A673 (cell line): ENCODE measurements at regions not wholly inside any gene's neighbourhood (a gene's known extent, or its start where the extent isn't known, plus 50 kb on each side); places are given as distances from the start of the nearest gene placed in this dataset.

ENCODE experiments used
- EZH2 ChIP-seq: fragments of 200-600 bp; sonication (generic); IDR thresholded peaks from 2 replicates; pipeline ENCODE4 v1.6.1; 2017; ENCODE audit warnings: borderline replicate concordance, low read depth, mild to moderate bottlenecking, mixed read lengths, antibody characterized with exemption, low read length; ENCODE audit not compliant: poor library complexity, severe bottlenecking
- TF ChIP-seq, protein P1 (sequence below): fragments of 300-800, 200-600 bp; sonication (generic); conservative IDR thresholded peaks from 2 replicates; pipeline ENCODE4 v1.5.1; 2017; ENCODE audit warnings: low read depth, mild to moderate bottlenecking, antibody characterized with exemption, low read length, moderate library complexity, mixed read lengths

DNA sequence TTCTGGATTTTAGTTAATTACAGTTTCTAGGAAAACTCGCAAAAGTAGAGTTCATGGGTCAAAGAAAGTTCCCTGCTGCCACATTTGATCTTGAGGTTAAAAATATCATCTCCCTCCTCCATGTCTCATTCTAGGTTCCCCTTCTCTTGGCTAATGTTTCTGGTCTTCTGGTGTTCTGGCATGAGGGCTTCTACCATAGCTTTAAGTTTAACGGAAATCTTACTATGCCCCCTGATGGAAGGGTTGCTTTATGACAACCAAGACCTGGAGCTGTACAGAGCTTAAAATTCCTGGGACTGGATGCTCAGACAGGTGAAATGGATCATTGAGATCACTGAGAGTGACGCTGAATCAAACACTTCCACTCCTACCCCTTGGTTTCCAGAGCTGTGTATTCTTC lies 1881.7 kb downstream of the MRPL39 start:
- TF ChIP-seq, protein P1, sequence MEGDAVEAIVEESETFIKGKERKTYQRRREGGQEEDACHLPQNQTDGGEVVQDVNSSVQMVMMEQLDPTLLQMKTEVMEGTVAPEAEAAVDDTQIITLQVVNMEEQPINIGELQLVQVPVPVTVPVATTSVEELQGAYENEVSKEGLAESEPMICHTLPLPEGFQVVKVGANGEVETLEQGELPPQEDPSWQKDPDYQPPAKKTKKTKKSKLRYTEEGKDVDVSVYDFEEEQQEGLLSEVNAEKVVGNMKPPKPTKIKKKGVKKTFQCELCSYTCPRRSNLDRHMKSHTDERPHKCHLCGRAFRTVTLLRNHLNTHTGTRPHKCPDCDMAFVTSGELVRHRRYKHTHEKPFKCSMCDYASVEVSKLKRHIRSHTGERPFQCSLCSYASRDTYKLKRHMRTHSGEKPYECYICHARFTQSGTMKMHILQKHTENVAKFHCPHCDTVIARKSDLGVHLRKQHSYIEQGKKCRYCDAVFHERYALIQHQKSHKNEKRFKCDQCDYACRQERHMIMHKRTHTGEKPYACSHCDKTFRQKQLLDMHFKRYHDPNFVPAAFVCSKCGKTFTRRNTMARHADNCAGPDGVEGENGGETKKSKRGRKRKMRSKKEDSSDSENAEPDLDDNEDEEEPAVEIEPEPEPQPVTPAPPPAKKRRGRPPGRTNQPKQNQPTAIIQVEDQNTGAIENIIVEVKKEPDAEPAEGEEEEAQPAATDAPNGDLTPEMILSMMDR = 0 out of 2 replicates have a peak, but pooled peaks have one; percentile 29
- no peak for TF ChIP-seq EZH2
